Heart left ventricle (tissue), 16 donors: ENCODE measurements at regions not wholly inside any gene's neighbourhood (a gene's known extent, or its start where the extent isn't known, plus 50 kb on each side); places are given as distances from the start of the nearest gene placed in this dataset.

Source experiments
- ATAC-seq, 4 donors: fragments of 200-7000 bp; cut with Tn5 transposase; one replicate each; pipeline ENCODE4 v1.9.1; 2020 to 2022; ENCODE audit warnings: moderate library complexity in 4 of 4, mild to moderate bottlenecking in 3 of 4, moderate number of reproducible peaks in 1 of 4
- DNase-seq, 5 donors: peaks; one replicate each; pipeline ENCODE4 v3.0.0-alpha.2; 2020
- H3K27ac ChIP-seq, 12 donors: fragments of 200-600 bp; sonication (generic) in 4 of 12; one replicate each; pipeline versions ENCODE4 v1.5.0 to v1.8.0; 2016 to 2022; ENCODE audit warnings: mild to moderate bottlenecking in 2 of 12
- H3K27me3 ChIP-seq, 9 donors: fragments of 200-600 bp; sonication (generic) in 2 of 9; one replicate each; pipeline versions ENCODE4 v1.5.1 to v1.8.0; 2016 to 2022; ENCODE audit warnings: mild to moderate bottlenecking in 3 of 9
- H3K36me3 ChIP-seq, 9 donors: fragments of 200-600 bp; sonication (generic) in 2 of 9; one replicate each; pipeline versions ENCODE4 v1.5.0 to v1.8.0; 2018 to 2022; ENCODE audit warnings: mild to moderate bottlenecking in 2 of 9
- H3K4me1 ChIP-seq, 12 donors: fragments of 200-600 bp; sonication (generic) in 4 of 12; one replicate each; pipeline versions ENCODE4 v1.5.0 to v1.8.0; 2016 to 2022; ENCODE audit warnings: mild to moderate bottlenecking in 3 of 12
- H3K4me3 ChIP-seq, 12 donors: fragments of 200-600 bp; sonication (generic) in 4 of 12; one replicate each; pipeline versions ENCODE4 v1.5.0 to v1.8.0; 2017 to 2022; ENCODE audit warnings: mild to moderate bottlenecking in 9 of 12, moderate library complexity in 4 of 12
- H3K9me3 ChIP-seq, 12 donors: fragments of 200-600 bp; sonication (generic) in 4 of 12; one replicate each; pipeline versions ENCODE4 v1.5.0 to v1.8.0; 2016 to 2022; ENCODE audit warnings: mild to moderate bottlenecking in 1 of 12
- POLR2A ChIP-seq, 2 donors: fragments of 450-650 bp; IDR thresholded peaks; one replicate each; pipeline ENCODE4 v1.6.1; 2017; ENCODE audit warnings: antibody characterized with exemption in 2 of 2, mild to moderate bottlenecking in 2 of 2, moderate library complexity in 2 of 2
- WGBS, 4 donors: extraction: QIAGEN DNeasy Blood & Tissue Kit in 2 of 4; methylation state at CpG; one replicate each; pipeline versions ENCODE4 v1.1.5 to v1.1.7; 2013 to 2018; 5-methylcytosine and 5-hydroxymethylcytosine counted together
- intact Hi-C, 10 donors: fragments of 100-400 bp; cut with DNase I; formaldehyde crosslinking; loops; one replicate each; pipeline versions ENCODE4 v1.11.1 to v1.14.2; 2022
- TF ChIP-seq, protein P1 (sequence below), 12 donors: fragments of 200-600 bp; sonication (generic) in 4 of 12; IDR thresholded peaks; one replicate each; pipeline versions ENCODE4 v1.5.0 to v1.8.0; 2018 to 2022; ENCODE audit warnings: antibody characterized with exemption in 12 of 12, mild to moderate bottlenecking in 5 of 12
- donor health status: ischemic (EF 13 %, LVEDD 7.1; RV severe dilation, severe dysfunction).
- donor health status: healthy with polysubstance abuse.
- donor health status: DM: no; HTN: yes; CAD: no.
- donor health status: DM: no; HTN: no; CAD: no.
- donor health status: ischemic (EF 25% LVEDD 6.9; RV normal size, moderate dysfunction).
- donor health status: ischemic (EF 25% LVEDD 5.7; RV mildly dilated, moderate dysfunction).
- donor health status: healthy.
- donor health status: DM: yes; HTN: yes; CAD: no.
- donor health status: ischemic (EF 35%, LVEDD 5.7; RV mildly dilated, moderate dysfunction).
- donor health status: nonischemic (EF 11% LVEDD 7.7; RV severe dilation, severe dysfunction).
- donor health status: DM: yes; HTN: yes; CAD: no.
- donor health status: PGD.
- donor health status: ischemic (EF 29% LVEDD 5.4; RV normal size, mild dysfunction).
- donor health status: nonischemic (EF 23%, LVEDD 6.1; RV moderate dilation, normal function).

DNA sequence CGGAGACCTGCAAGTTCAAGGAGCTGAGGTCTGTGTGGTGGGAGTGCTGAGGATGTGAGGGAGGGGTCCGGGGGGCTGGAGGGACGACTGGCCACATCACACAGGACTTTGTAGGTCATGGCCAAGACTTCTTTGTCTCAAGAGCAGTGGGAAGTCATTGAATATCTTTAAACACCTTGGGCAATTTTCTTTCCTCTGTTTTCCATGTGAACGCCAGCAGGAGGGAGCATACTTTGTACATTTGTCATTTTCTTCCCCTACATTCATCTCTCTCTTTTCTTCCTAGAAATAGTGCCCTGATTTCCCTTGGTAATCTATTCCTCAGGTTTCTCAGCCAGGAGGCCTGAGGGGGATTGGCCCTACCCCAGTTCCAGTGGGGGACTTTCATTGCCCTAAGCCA lies 153.7 kb upstream of the MSX2 start:
- ATAC-seq = no peak
- H3K27ac ChIP-seq = no peak overlapping the region
- no peak for DNase-seq
- no peaks in the 10 kb centered on the region for H3K9me3 ChIP-seq
- no peak for TF ChIP-seq POLR2A (IDR thresholded peaks at IDR 0.05)
- TF ChIP-seq, protein P1, sequence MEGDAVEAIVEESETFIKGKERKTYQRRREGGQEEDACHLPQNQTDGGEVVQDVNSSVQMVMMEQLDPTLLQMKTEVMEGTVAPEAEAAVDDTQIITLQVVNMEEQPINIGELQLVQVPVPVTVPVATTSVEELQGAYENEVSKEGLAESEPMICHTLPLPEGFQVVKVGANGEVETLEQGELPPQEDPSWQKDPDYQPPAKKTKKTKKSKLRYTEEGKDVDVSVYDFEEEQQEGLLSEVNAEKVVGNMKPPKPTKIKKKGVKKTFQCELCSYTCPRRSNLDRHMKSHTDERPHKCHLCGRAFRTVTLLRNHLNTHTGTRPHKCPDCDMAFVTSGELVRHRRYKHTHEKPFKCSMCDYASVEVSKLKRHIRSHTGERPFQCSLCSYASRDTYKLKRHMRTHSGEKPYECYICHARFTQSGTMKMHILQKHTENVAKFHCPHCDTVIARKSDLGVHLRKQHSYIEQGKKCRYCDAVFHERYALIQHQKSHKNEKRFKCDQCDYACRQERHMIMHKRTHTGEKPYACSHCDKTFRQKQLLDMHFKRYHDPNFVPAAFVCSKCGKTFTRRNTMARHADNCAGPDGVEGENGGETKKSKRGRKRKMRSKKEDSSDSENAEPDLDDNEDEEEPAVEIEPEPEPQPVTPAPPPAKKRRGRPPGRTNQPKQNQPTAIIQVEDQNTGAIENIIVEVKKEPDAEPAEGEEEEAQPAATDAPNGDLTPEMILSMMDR (IDR thresholded peaks at IDR 0.05) = no peak
- 65 to 72% (median 69%) methylated on average over 4 of the region's 4 CpGs for WGBS, 4 donors
- peaks cover 0 to 8% (median 0%) of the 10 kb centered on the region in 12 donors for H3K4me1 ChIP-seq
- H3K36me3 ChIP-seq = no peaks in the 10 kb centered on the region
- peaks cover 0 to 11% (median 0%) of the 10 kb centered on the region in 9 donors for H3K27me3 ChIP-seq
- intact Hi-C loops = no loop called here
- no peak overlapping the region for H3K4me3 ChIP-seq

DNA sequence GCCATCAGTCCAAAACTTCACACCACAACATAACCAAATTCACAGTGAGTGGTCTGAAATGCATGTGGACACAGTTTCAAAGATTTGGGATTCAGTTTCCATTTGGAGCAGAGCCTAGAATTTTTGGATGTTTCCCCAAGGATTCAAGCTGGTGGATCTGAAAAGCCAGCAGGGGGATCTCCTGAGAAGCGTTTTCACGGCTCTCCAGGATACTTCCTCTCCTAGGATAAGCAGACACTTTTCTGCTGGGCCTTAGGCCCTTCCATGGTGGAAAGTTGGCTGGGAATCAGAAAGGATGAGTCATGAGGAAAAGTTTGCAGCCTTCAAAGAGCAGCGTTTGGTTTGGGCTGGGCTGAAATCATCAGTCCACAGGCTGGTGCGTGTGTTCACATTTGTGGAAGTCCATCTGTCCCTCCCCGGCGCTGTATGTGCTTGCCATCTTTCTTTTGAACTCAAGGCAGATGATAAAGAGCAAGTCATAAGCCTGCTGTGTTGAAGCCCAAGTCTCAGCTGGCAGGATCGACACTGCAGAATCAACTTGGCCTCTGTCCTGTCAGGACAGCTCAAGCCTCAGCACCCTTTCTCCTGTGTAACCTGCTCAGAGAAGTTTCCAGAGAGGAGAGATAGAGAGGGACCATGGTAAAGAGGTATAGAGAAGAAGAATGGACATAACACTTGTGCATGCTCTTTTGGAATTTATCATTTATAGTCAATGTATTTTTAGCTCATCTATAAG lies 152.6 kb upstream of the MSX2 start:
- no peak for TF ChIP-seq POLR2A (IDR thresholded peaks at IDR 0.05)
- TF ChIP-seq, protein P1 (IDR thresholded peaks at IDR 0.05) = peak in 6 of 12 donors; percentile 8 to 47 (median 26)
- ATAC-seq (peak; percentile 71 to 97 (median 93)), DNase-seq (peak; percentile 37 to 62 (median 57))
- H3K36me3 ChIP-seq = no peaks in the 10 kb centered on the region
- H3K4me3 ChIP-seq = no peak overlapping the region
- no peaks in the 10 kb centered on the region for H3K9me3 ChIP-seq
- 24 to 40% (median 29%) methylated on average over 7 of the region's 7 CpGs for WGBS, 4 donors
- H3K27me3 ChIP-seq = peaks cover 0 to 4% (median 0%) of the 10 kb centered on the region in 9 donors
- intact Hi-C loops = no loop called here
- H3K27ac ChIP-seq = no peak overlapping the region
- peaks cover 0 to 8% (median 0%) of the 10 kb centered on the region in 12 donors for H3K4me1 ChIP-seq

DNA sequence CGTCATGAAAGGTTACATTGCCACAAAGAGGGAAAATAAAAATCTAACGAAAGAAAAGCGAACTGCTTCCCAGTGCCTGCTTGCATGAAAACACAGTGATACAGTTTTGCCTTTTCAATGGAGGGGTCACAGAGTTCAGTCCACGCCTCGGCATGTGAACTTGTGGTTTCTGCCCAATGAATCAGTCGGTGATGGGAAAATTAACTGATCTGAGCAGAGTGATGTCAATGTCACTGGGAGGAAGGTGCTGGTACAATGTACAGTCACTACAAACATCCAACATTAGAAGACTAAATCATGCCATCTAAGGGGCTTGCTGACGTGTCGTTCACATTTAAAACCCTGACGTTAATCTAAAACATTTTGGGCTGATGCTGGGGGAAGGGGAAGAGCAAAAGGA lies 151.8 kb upstream of the MSX2 start:
- no peak for DNase-seq
- intact Hi-C loops = no loop called here
- H3K9me3 ChIP-seq = no peaks in the 10 kb centered on the region
- peaks cover 0 to 8% (median 0%) of the 10 kb centered on the region in 12 donors for H3K4me1 ChIP-seq
- no peak overlapping the region for H3K27ac ChIP-seq
- ATAC-seq = no peak
- no peak for TF ChIP-seq POLR2A (IDR thresholded peaks at IDR 0.05)
- H3K4me3 ChIP-seq = no peak overlapping the region
- H3K27me3 ChIP-seq = peaks cover 0 to 11% (median 0%) of the 10 kb centered on the region in 9 donors
- no peaks in the 10 kb centered on the region for H3K36me3 ChIP-seq
- 74 to 81% (median 76%) methylated on average over 9 of the region's 9 CpGs for WGBS, 4 donors

DNA sequence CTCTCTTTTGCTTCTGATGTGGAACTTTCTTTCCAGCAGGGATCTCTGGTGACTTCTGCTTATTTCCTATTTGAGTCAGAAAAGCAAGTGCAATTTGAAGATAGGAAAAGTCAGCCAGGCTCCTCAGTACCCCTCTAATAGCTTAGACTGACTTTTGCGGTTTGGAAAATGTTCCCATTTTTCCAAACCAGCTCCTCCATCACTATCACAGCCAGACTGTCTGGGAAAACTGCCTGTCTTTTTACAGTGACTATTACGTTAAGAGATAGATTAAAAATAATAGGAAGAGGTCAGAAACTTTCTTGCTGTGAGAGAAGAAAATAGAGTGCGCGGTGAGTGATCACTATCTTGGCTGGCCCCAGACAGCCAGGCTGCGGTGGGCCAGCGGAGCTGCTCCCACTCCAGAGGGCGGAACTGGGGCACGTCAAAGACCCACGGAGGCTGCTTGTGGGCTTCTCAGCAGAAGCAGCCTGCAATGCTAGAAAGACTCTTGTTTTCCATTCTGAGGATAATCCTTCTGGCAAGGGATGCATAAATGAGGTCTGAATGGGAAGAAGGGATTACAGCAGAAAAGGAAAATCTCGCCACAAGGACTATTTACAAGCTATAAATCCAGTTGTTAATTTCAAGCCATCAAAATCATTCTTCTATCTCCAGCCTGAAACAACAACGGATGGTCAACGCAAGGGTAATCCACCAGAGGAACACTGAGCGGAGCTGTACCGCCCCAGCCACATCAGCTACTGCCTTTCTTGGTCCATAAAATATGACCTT lies 151.0 kb upstream of the MSX2 start:
- Histone ChIP-seq H3K4me1 (peaks cover 0 to 8% (median 0%) of the 10 kb centered on the region in 12 donors), H3K4me3 (no peak overlapping the region), H3K27me3 (peaks cover 0 to 11% (median 0%) of the 10 kb centered on the region in 9 donors), H3K36me3 (no peaks in the 10 kb centered on the region), H3K27ac (no peak overlapping the region), H3K9me3 (no peaks in the 10 kb centered on the region)
- intact Hi-C loops = no loop called here
- DNase-seq = no peak
- ATAC-seq = no peak
- no peak for TF ChIP-seq POLR2A (IDR thresholded peaks at IDR 0.05)
- TF ChIP-seq, protein P1 (IDR thresholded peaks at IDR 0.05) = no peak
- 65 to 70% (median 67%) methylated on average over 14 of the region's 14 CpGs for WGBS, 4 donors
